GM19035 (cell line): ENCODE measurements at regions not wholly inside any gene's neighbourhood (a gene's known extent, or its start where the extent isn't known, plus 50 kb on each side); places are given as distances from the start of the nearest gene placed in this dataset.
"Not testable (repeated sequence)": the region's sequence is repeated elsewhere in the genome, so short reads cannot be mapped to it uniquely, and the experiment has no call there.

Experiments used
- ATAC-seq: cut with Tn5 transposase; IDR thresholded peaks from one replicate; pipeline ENCODE4 v1.9.1; 2021; ENCODE audit not compliant: unreplicated experiment

- ATAC-seq: no peak
Observed at GRCh38 chr4:187840814-187841213, 154.8 kb upstream of the ZFP42 start.

GRCh38 chr4:187849556-187850225 is 145.9 kb upstream of the ZFP42 start:
- ATAC-seq: no peak

- ATAC-seq: no peak
Observed at GRCh38 chr4:187865914-187866313, 129.7 kb upstream of the ZFP42 start.

- no peak for ATAC-seq
Observed at GRCh38 chr4:187883049-187883448, 112.5 kb upstream of the ZFP42 start.

GRCh38 chr4:187883836-187884475 is 111.6 kb upstream of the ZFP42 start:
- no peak for ATAC-seq

GRCh38 chr4:187887906-187888305 is 107.7 kb upstream of the ZFP42 start:
- ATAC-seq: no peak

- no peak for ATAC-seq
Observed at GRCh38 chr4:187889651-187890050, 105.9 kb upstream of the ZFP42 start.

GRCh38 chr4:187893418-187893817 is 102.2 kb upstream of the ZFP42 start:
- ATAC-seq: no peak

GRCh38 chr4:187903106-187903505 is 92.5 kb upstream of the ZFP42 start:
- no peak for ATAC-seq

GRCh38 chr4:187903700-187904099 is 91.9 kb upstream of the ZFP42 start:
- no peak for ATAC-seq

- ATAC-seq: no peak
Observed at GRCh38 chr4:187908079-187908561, 87.5 kb upstream of the ZFP42 start.

- no peak for ATAC-seq
Observed at GRCh38 chr4:187908731-187909130, 86.8 kb upstream of the ZFP42 start.

- ATAC-seq: no peak
Observed at GRCh38 chr4:187910741-187911140, 84.8 kb upstream of the ZFP42 start.

- ATAC-seq: not testable (repeated sequence)
Observed at GRCh38 chr4:187915406-187915805, 80.2 kb upstream of the ZFP42 start.

- no peak for ATAC-seq
Observed at GRCh38 chr4:187919966-187920365, 75.6 kb upstream of the ZFP42 start.

- no peak for ATAC-seq
Observed at GRCh38 chr4:187921946-187922623, 73.5 kb upstream of the ZFP42 start.

- ATAC-seq: no peak
Observed at GRCh38 chr4:187929024-187929423, 66.5 kb upstream of the ZFP42 start.

GRCh38 chr4:187934766-187935165 is 60.8 kb upstream of the ZFP42 start:
- ATAC-seq: no peak

- no peak for ATAC-seq
Observed at GRCh38 chr4:187937557-187937956, 58.0 kb upstream of the ZFP42 start.

GRCh38 chr4:187940299-187940698 is 55.3 kb upstream of the ZFP42 start:
- ATAC-seq: no peak

GRCh38 chr4:187942968-187943367 is 52.6 kb upstream of the ZFP42 start:
- no peak for ATAC-seq

GRCh38 chr4:187944179-187944578 is 51.4 kb upstream of the ZFP42 start:
- no peak for ATAC-seq
